ENCODE measurements at regions not wholly inside any gene's neighbourhood (a gene's known extent, or its start where the extent isn't known, plus 50 kb on each side); places are given as distances from the start of the nearest gene placed in this dataset.
"Not testable (repeated sequence)": the region's sequence is repeated elsewhere in the genome, so short reads cannot be mapped to it uniquely, and the experiment has no call there.

GRCh38 chr14:105601360-105602242 is 75.2 kb downstream of the TMEM121 start:
- DNase-seq = no peak

GRCh38 chr14:105602243-105602750 is 75.9 kb downstream of the TMEM121 start:
- DNase-seq = no peak

GRCh38 chr14:105602799-105603793 is 76.7 kb downstream of the TMEM121 start:
- no peak for DNase-seq

- DNase-seq = not testable (repeated sequence)
Observed at GRCh38 chr14:105604531-105605463, 78.4 kb downstream of the TMEM121 start.

GRCh38 chr14:105605464-105606304 is 79.3 kb downstream of the TMEM121 start:
- no peak for DNase-seq

- DNase-seq = not testable (repeated sequence)
Observed at GRCh38 chr14:105606305-105606975, 80.1 kb downstream of the TMEM121 start.

- DNase-seq = not testable (repeated sequence)
Observed at GRCh38 chr14:105607025-105607424, 80.6 kb downstream of the TMEM121 start.

GRCh38 chr14:105614987-105615386 is 88.6 kb downstream of the TMEM121 start:
- not testable (repeated sequence) for DNase-seq

GRCh38 chr14:105615986-105616801 is 89.8 kb downstream of the TMEM121 start:
- DNase-seq = not testable (repeated sequence)

- no peak for DNase-seq
Observed at GRCh38 chr14:105616802-105617192, 90.4 kb downstream of the TMEM121 start.

- no peak for DNase-seq
Observed at GRCh38 chr14:105617201-105617777, 90.9 kb downstream of the TMEM121 start.

- not testable (repeated sequence) for DNase-seq
Observed at GRCh38 chr14:105617805-105618204, 91.4 kb downstream of the TMEM121 start.

GRCh38 chr14:105619324-105619723 is 92.9 kb downstream of the TMEM121 start:
- DNase-seq = not testable (repeated sequence)

- not testable (repeated sequence) for DNase-seq
Observed at GRCh38 chr14:105620178-105620864, 93.9 kb downstream of the TMEM121 start.

- DNase-seq = not testable (repeated sequence)
Observed at GRCh38 chr14:105620865-105621471, 94.6 kb downstream of the TMEM121 start.

GRCh38 chr14:105621479-105622328 is 95.3 kb downstream of the TMEM121 start:
- not testable (repeated sequence) for DNase-seq
